ENCODE measurements at regions not wholly inside any gene's neighbourhood (a gene's known extent, or its start where the extent isn't known, plus 50 kb on each side); places are given as distances from the start of the nearest gene placed in this dataset.

- no peak for TF ChIP-seq YY1 (IDR thresholded peaks at IDR 0.05; ENCODE audit: low read depth)
- TF ChIP-seq REST (IDR thresholded peaks at IDR 0.05; ENCODE audit: low read depth) = no peak
- no peak for TF ChIP-seq CEBPB (IDR thresholded peaks at IDR 0.05)
- TF ChIP-seq TEAD4 (IDR thresholded peaks at IDR 0.05) = no peak
- TF ChIP-seq TCF12 (IDR thresholded peaks at IDR 0.05; ENCODE audit: low read depth) = no peak
- TF ChIP-seq ZBTB7A (IDR thresholded peaks at IDR 0.05; ENCODE audit: low read depth) = no peak
- TF ChIP-seq MAX (IDR thresholded peaks at IDR 0.05) = no peak
Measured at GRCh38 chr6:109235481-109236038, 140.3 kb downstream of the CEP57L1 start.

GRCh38 chr6:109230453-109230852 lies 135.1 kb downstream of the CEP57L1 start:
- TF ChIP-seq TEAD4 (IDR thresholded peaks at IDR 0.05) = no peak
- TF ChIP-seq ZBTB7A (IDR thresholded peaks at IDR 0.05; ENCODE audit: low read depth) = no peak
- no peak for TF ChIP-seq YY1 (IDR thresholded peaks at IDR 0.05; ENCODE audit: low read depth)
- no peak for TF ChIP-seq CREB1 (IDR thresholded peaks at IDR 0.05; ENCODE audit: low read depth)
- no peak for TF ChIP-seq RAD21 (IDR thresholded peaks at IDR 0.05; ENCODE audit: low read depth)
- TF ChIP-seq TCF12 (IDR thresholded peaks at IDR 0.05; ENCODE audit: low read depth) = no peak
- TF ChIP-seq REST (IDR thresholded peaks at IDR 0.05; ENCODE audit: low read depth) = no peak

GRCh38 chr6:109229536-109229935 lies 134.2 kb downstream of the CEP57L1 start:
- TF ChIP-seq MAX (IDR thresholded peaks at IDR 0.05) (no peak), NFIC (IDR thresholded peaks at IDR 0.05) (no peak), EP300 (IDR thresholded peaks at IDR 0.05; ENCODE audit: borderline replicate concordance) (no peak), CEBPB (IDR thresholded peaks at IDR 0.05) (no peak), CREB1 (IDR thresholded peaks at IDR 0.05; ENCODE audit: low read depth) (no peak), RAD21 (IDR thresholded peaks at IDR 0.05; ENCODE audit: low read depth) (no peak), TAF1 (IDR thresholded peaks at IDR 0.05; ENCODE audit: low read depth) (no peak), YY1 (IDR thresholded peaks at IDR 0.05; ENCODE audit: low read depth) (no peak), TCF12 (IDR thresholded peaks at IDR 0.05; ENCODE audit: low read depth) (no peak), REST (IDR thresholded peaks at IDR 0.05; ENCODE audit: low read depth) (no peak), USF1 (IDR thresholded peaks at IDR 0.05) (no peak), TEAD4 (IDR thresholded peaks at IDR 0.05) (no peak), EGR1 (IDR thresholded peaks at IDR 0.05) (no peak), FOXM1 (IDR thresholded peaks at IDR 0.05; ENCODE audit: borderline replicate concordance, low read depth) (no peak)

- no peak for TF ChIP-seq ZBTB7A (IDR thresholded peaks at IDR 0.05; ENCODE audit: low read depth)
- no peak for TF ChIP-seq YY1 (IDR thresholded peaks at IDR 0.05; ENCODE audit: low read depth)
- no peak for TF ChIP-seq NFIC (IDR thresholded peaks at IDR 0.05)
- no peak for TF ChIP-seq MAX (IDR thresholded peaks at IDR 0.05)
- TF ChIP-seq CREB1 (IDR thresholded peaks at IDR 0.05; ENCODE audit: low read depth) = no peak
- TF ChIP-seq TEAD4 (IDR thresholded peaks at IDR 0.05) = no peak
- TF ChIP-seq CEBPB (IDR thresholded peaks at IDR 0.05) = no peak
- no peak for TF ChIP-seq FOXM1 (IDR thresholded peaks at IDR 0.05; ENCODE audit: borderline replicate concordance, low read depth)
- TF ChIP-seq REST (IDR thresholded peaks at IDR 0.05; ENCODE audit: low read depth) = no peak
Measured at GRCh38 chr6:109227646-109228045, 132.3 kb downstream of the CEP57L1 start.
